ENCODE measurements at regions not wholly inside any gene's neighbourhood (a gene's known extent, or its start where the extent isn't known, plus 50 kb on each side); places are given as distances from the start of the nearest gene placed in this dataset.

- FAIRE-seq (no peak), DNase-seq (ENCODE audit: low read depth in 1 of 2, low spot score in 2 of 2) (no peak)
- H3K27ac ChIP-seq (ENCODE audit: low read depth, low read length): no peak overlapping the region
- no peak overlapping the region for H3K23ac ChIP-seq (ENCODE audit: insufficient read length)
- H3K79me1 ChIP-seq (ENCODE audit: low read depth, low read length): no peaks in the 10 kb centered on the region
- H3K9me3 ChIP-seq (ENCODE audit: insufficient read depth in 2 of 2, low read depth in 1 of 2, low read length in 1 of 2): no peaks in the 10 kb centered on the region
- CTCF ChIA-PET (ENCODE audit: partially characterized antibody): interaction anchor here (1.0 to 1.5 kb wide), 6 partner anchors 8 to 41 kb away, joined by 3 to 4 read pairs (median 3); no protein-coding TSS in a partner anchor
- whole genome bisulfite sequencing, 2 experiments (ENCODE audit: extremely low coverage in 1 of 2, insufficient coverage in 1 of 2, insufficient read length in 1 of 2, insufficient replicate concordance in 2 of 2, low coverage in 1 of 2, low lambda C conversion rate in 2 of 2, missing lambda C conversion rate in 1 of 2): 91% methylated on average over 5 of the region's 5 CpGs; no CpG with 5 or more reads in 1 of the 2 experiments
- no peak overlapping the region for H3K9ac ChIP-seq (replicated peaks in 1 of 4; ENCODE audit: extremely low read depth in 1 of 4, low read depth in 3 of 4, low read length in 3 of 4)
- no peaks in the 10 kb centered on the region for H3K36me3 ChIP-seq (ENCODE audit: control insufficient read depth in 2 of 4, insufficient read depth in 4 of 4, low read length in 3 of 4)
- no peaks in the 10 kb centered on the region for H3K27me3 ChIP-seq (replicated peaks in 1 of 4; ENCODE audit: control insufficient read depth in 3 of 4, extremely low read depth in 1 of 4, insufficient read depth in 3 of 4, low read length in 3 of 4)
- no peak overlapping the region for H4K91ac ChIP-seq (replicated peaks; ENCODE audit: insufficient read length, low read length)
- peaks cover 0 to 9% (median 3%) of the 10 kb centered on the region in 4 experiments; a peak in 4 of 7 replicates for H3K4me1 ChIP-seq (replicated peaks in 1 of 4; ENCODE audit: control insufficient read depth in 3 of 4, insufficient read depth in 4 of 4, low read length in 3 of 4)
- no peak overlapping the region for H2AK5ac ChIP-seq (ENCODE audit: low read depth, low read length)
- H3K79me2 ChIP-seq (ENCODE audit: control insufficient read depth in 1 of 2, insufficient read depth in 2 of 2, low read length in 2 of 2): no peaks in the 10 kb centered on the region
- no peak overlapping the region for H2BK12ac ChIP-seq (ENCODE audit: low read depth, low read length)
- no peak overlapping the region for H3K56ac ChIP-seq (replicated peaks; ENCODE audit: insufficient read length, low read depth, low read length)
- H2BK20ac ChIP-seq (ENCODE audit: low read length): no peak overlapping the region
- no peak overlapping the region for H3K4me2 ChIP-seq (ENCODE audit: insufficient read depth in 1 of 2, low read depth in 2 of 2, low read length in 2 of 2)
- H2BK15ac ChIP-seq (ENCODE audit: low read length): no peak overlapping the region
- no peak overlapping the region for H2AFZ ChIP-seq (ENCODE audit: low read length)
- H2BK120ac ChIP-seq (replicated peaks; ENCODE audit: low read depth, low read length): no peak overlapping the region
- H4K5ac ChIP-seq (ENCODE audit: insufficient read length, low read depth, low read length): no peak overlapping the region
- H2BK5ac ChIP-seq (ENCODE audit: low read depth, low read length): no peak overlapping the region
- no peaks in the 10 kb centered on the region for H4K20me1 ChIP-seq (replicated peaks in 1 of 2; ENCODE audit: control insufficient read depth in 1 of 2, insufficient read depth in 2 of 2, low read length in 2 of 2)
- no peak overlapping the region for H3K4me3 ChIP-seq (ENCODE audit: extremely low read depth in 1 of 4, insufficient read depth in 2 of 4, low read depth in 3 of 4, low read length in 4 of 4)
- no peaks in the 10 kb centered on the region for H3K23me2 ChIP-seq (ENCODE audit: low read depth, low read length)
- no peak overlapping the region for H3K4ac ChIP-seq (replicated peaks; ENCODE audit: insufficient read length, low read depth, low read length)
- no peak overlapping the region for H4K8ac ChIP-seq (ENCODE audit: extremely low read depth, insufficient read depth, low read length)
- H3K18ac ChIP-seq (ENCODE audit: extremely low read depth, low read length): no peak overlapping the region
- POLR2A ChIA-PET (ENCODE audit: partially characterized antibody): interaction anchor here (1.1 kb wide), 1 partner anchor 17 kb away, joined by 4 read pairs; no protein-coding TSS in a partner anchor
- no peak overlapping the region for H3K14ac ChIP-seq (ENCODE audit: insufficient read length)
- TF ChIP-seq CHD1 (IDR thresholded peaks at IDR 0.05; ENCODE audit: low read depth, low read length) (no peak), SP1 (IDR thresholded peaks at IDR 0.05; ENCODE audit: low read depth, low read length) (no peak), CBX8 (IDR thresholded peaks at IDR 0.05; ENCODE audit: borderline replicate concordance, low read depth, low read length) (no peak), SRF (IDR thresholded peaks at IDR 0.05; ENCODE audit: low read depth, low read length) (no peak), NANOG (IDR thresholded peaks at IDR 0.05; ENCODE audit: insufficient read depth, low read depth, low read length, poor library complexity, severe bottlenecking) (no peak), CTCF (IDR thresholded peaks at IDR 0.05; ENCODE audit: control extremely low read depth in 1 of 3, insufficient read depth in 1 of 3, low read depth in 1 of 3, low read length in 3 of 3) (no peak), JUN (IDR thresholded peaks at IDR 0.05; ENCODE audit: low read depth, low read length) (no peak), RFX5 (IDR thresholded peaks at IDR 0.05; ENCODE audit: borderline replicate concordance, low read depth, low read length) (no peak), ATF2 (IDR thresholded peaks at IDR 0.05; ENCODE audit: low read length) (no peak), JUND (IDR thresholded peaks at IDR 0.05; ENCODE audit: low read length) (no peak)
Observed at GRCh38 chr5:116379306-116379705, 195.3 kb downstream of the SEMA6A start.

Data from H1 (cell line).